ENCODE measurements at regions not wholly inside any gene's neighbourhood (a gene's known extent, or its start where the extent isn't known, plus 50 kb on each side); places are given as distances from the start of the nearest gene placed in this dataset.

- intact Hi-C loops (cut with micrococcal nuclease): no loop called here
- no peak for DNase-seq (ENCODE audit: low spot score)
- Mint-ChIP-seq H3K27ac (no peak overlapping the region), H3K27me3 (ENCODE audit: insufficient read depth) (peaks cover 5% of the 10 kb centered on the region), H3K4me1 (ENCODE audit: low read depth) (peaks cover 32% of the 10 kb centered on the region), H3K9me3 (no peaks in the 10 kb centered on the region), H3K4me3 (no peak overlapping the region), H3K36me3 (ENCODE audit: low read depth) (peaks cover 3% of the 10 kb centered on the region)
These were observed 110.1 kb upstream of the LPP start for GRCh38 chr3:188043891-188044290.

GRCh38 chr3:188046561-188047211 is 107.3 kb upstream of the LPP start:
- Mint-ChIP-seq H3K36me3 (ENCODE audit: low read depth) (no peaks in the 10 kb centered on the region), H3K27ac (no peak overlapping the region), H3K4me1 (ENCODE audit: low read depth) (peaks cover 38% of the 10 kb centered on the region), H3K27me3 (ENCODE audit: insufficient read depth) (peaks cover 5% of the 10 kb centered on the region), H3K4me3 (no peak overlapping the region), H3K9me3 (no peaks in the 10 kb centered on the region)
- no peak for DNase-seq (ENCODE audit: low spot score)
- intact Hi-C loops (cut with micrococcal nuclease): no loop called here

GRCh38 chr3:188047536-188047935 is 106.4 kb upstream of the LPP start:
- peaks cover 5% of the 10 kb centered on the region for H3K27me3 Mint-ChIP-seq (ENCODE audit: insufficient read depth)
- no peaks in the 10 kb centered on the region for H3K9me3 Mint-ChIP-seq
- H3K4me3 Mint-ChIP-seq: no peak overlapping the region
- H3K4me1 Mint-ChIP-seq (ENCODE audit: low read depth): peaks cover 41% of the 10 kb centered on the region
- DNase-seq (ENCODE audit: low spot score): no peak
- H3K36me3 Mint-ChIP-seq (ENCODE audit: low read depth): no peaks in the 10 kb centered on the region
- no peak overlapping the region for H3K27ac Mint-ChIP-seq
- intact Hi-C loops (cut with micrococcal nuclease): no loop called here

GRCh38 chr3:188049606-188050530 is 104.1 kb upstream of the LPP start:
- intact Hi-C loops (cut with micrococcal nuclease): loop anchor here (1.0 kb wide), 1 partner anchor 11 kb away; no protein-coding TSS in a partner anchor
- Mint-ChIP-seq H3K4me3 (peak overlapping the region; percentile 9), H3K27me3 (ENCODE audit: insufficient read depth) (peaks cover 10% of the 10 kb centered on the region), H3K36me3 (ENCODE audit: low read depth) (no peaks in the 10 kb centered on the region), H3K27ac (peak overlapping the region; percentile 36), H3K9me3 (no peaks in the 10 kb centered on the region), H3K4me1 (ENCODE audit: low read depth) (peaks cover 31% of the 10 kb centered on the region)
- peak; percentile 24 for DNase-seq (ENCODE audit: low spot score)

- H3K9me3 Mint-ChIP-seq: no peaks in the 10 kb centered on the region
- intact Hi-C loops (cut with micrococcal nuclease): no loop called here
These were observed 102.2 kb upstream of the LPP start for GRCh38 chr3:188051801-188052168.

GRCh38 chr3:188052169-188053035 is 101.6 kb upstream of the LPP start:
- intact Hi-C loops (cut with micrococcal nuclease): no loop called here

More at GRCh38 chr3:188051801-188052168, 102.2 kb upstream of the LPP start:
- Mint-ChIP-seq H3K27me3 (ENCODE audit: insufficient read depth) (peaks cover 10% of the 10 kb centered on the region), H3K4me3 (no peak overlapping the region), H3K4me1 (ENCODE audit: low read depth) (peaks cover 30% of the 10 kb centered on the region), H3K36me3 (ENCODE audit: low read depth) (no peaks in the 10 kb centered on the region), H3K27ac (no peak overlapping the region)
- DNase-seq (ENCODE audit: low spot score): no peak

GRCh38 chr3:188053036-188053340 is 101.0 kb upstream of the LPP start:
- H3K27me3 Mint-ChIP-seq (ENCODE audit: insufficient read depth): peaks cover 8% of the 10 kb centered on the region
- no peaks in the 10 kb centered on the region for H3K9me3 Mint-ChIP-seq
- no peak overlapping the region for H3K27ac Mint-ChIP-seq
- H3K4me3 Mint-ChIP-seq: no peak overlapping the region
- intact Hi-C loops (cut with micrococcal nuclease): no loop called here
- no peak for DNase-seq (ENCODE audit: low spot score)
- H3K4me1 Mint-ChIP-seq (ENCODE audit: low read depth): peaks cover 30% of the 10 kb centered on the region
- H3K36me3 Mint-ChIP-seq (ENCODE audit: low read depth): no peaks in the 10 kb centered on the region

More at GRCh38 chr3:188052169-188053035, 101.6 kb upstream of the LPP start:
- H3K9me3 Mint-ChIP-seq: no peaks in the 10 kb centered on the region
- H3K27me3 Mint-ChIP-seq (ENCODE audit: insufficient read depth): peaks cover 10% of the 10 kb centered on the region
- H3K4me1 Mint-ChIP-seq (ENCODE audit: low read depth): peaks cover 30% of the 10 kb centered on the region
- DNase-seq (ENCODE audit: low spot score): no peak
- H3K36me3 Mint-ChIP-seq (ENCODE audit: low read depth): no peaks in the 10 kb centered on the region
- no peak overlapping the region for H3K4me3 Mint-ChIP-seq
- H3K27ac Mint-ChIP-seq: no peak overlapping the region

- intact Hi-C loops (cut with micrococcal nuclease): no loop called here
These were observed 100.1 kb upstream of the LPP start for GRCh38 chr3:188053710-188054380.

GRCh38 chr3:188054541-188054940 is 99.4 kb upstream of the LPP start:
- Mint-ChIP-seq H3K36me3 (ENCODE audit: low read depth) (no peaks in the 10 kb centered on the region), H3K4me1 (ENCODE audit: low read depth) (peaks cover 22% of the 10 kb centered on the region), H3K27ac (no peak overlapping the region), H3K27me3 (ENCODE audit: insufficient read depth) (peaks cover 4% of the 10 kb centered on the region), H3K9me3 (no peaks in the 10 kb centered on the region), H3K4me3 (no peak overlapping the region)
- intact Hi-C loops (cut with micrococcal nuclease): no loop called here
- no peak for DNase-seq (ENCODE audit: low spot score)

More at GRCh38 chr3:188053710-188054380, 100.1 kb upstream of the LPP start:
- Mint-ChIP-seq H3K4me1 (ENCODE audit: low read depth) (peaks cover 26% of the 10 kb centered on the region), H3K36me3 (ENCODE audit: low read depth) (no peaks in the 10 kb centered on the region), H3K27me3 (ENCODE audit: insufficient read depth) (peaks cover 4% of the 10 kb centered on the region), H3K9me3 (no peaks in the 10 kb centered on the region), H3K27ac (no peak overlapping the region), H3K4me3 (no peak overlapping the region)
- no peak for DNase-seq (ENCODE audit: low spot score)

GRCh38 chr3:188055388-188055787 is 98.6 kb upstream of the LPP start:
- H3K9me3 Mint-ChIP-seq: no peaks in the 10 kb centered on the region
- no peak for DNase-seq (ENCODE audit: low spot score)

GRCh38 chr3:188057124-188057523 is 96.8 kb upstream of the LPP start:
- DNase-seq (ENCODE audit: low spot score): no peak
- no peak overlapping the region for H3K27ac Mint-ChIP-seq
- H3K27me3 Mint-ChIP-seq (ENCODE audit: insufficient read depth): peaks cover 4% of the 10 kb centered on the region
- H3K9me3 Mint-ChIP-seq: no peaks in the 10 kb centered on the region
- H3K4me3 Mint-ChIP-seq: no peak overlapping the region
- intact Hi-C loops (cut with micrococcal nuclease): no loop called here
- peaks cover 38% of the 10 kb centered on the region for H3K4me1 Mint-ChIP-seq (ENCODE audit: low read depth)
- H3K36me3 Mint-ChIP-seq (ENCODE audit: low read depth): peaks cover 2% of the 10 kb centered on the region

More at GRCh38 chr3:188055388-188055787, 98.6 kb upstream of the LPP start:
- H3K27me3 Mint-ChIP-seq (ENCODE audit: insufficient read depth): peaks cover 4% of the 10 kb centered on the region
- no peak overlapping the region for H3K27ac Mint-ChIP-seq
- intact Hi-C loops (cut with micrococcal nuclease): no loop called here
- H3K4me1 Mint-ChIP-seq (ENCODE audit: low read depth): peaks cover 22% of the 10 kb centered on the region
- H3K36me3 Mint-ChIP-seq (ENCODE audit: low read depth): no peaks in the 10 kb centered on the region
- H3K4me3 Mint-ChIP-seq: no peak overlapping the region

GRCh38 chr3:188058569-188059184 is 95.3 kb upstream of the LPP start:
- intact Hi-C loops (cut with micrococcal nuclease): no loop called here
- no peak for DNase-seq (ENCODE audit: low spot score)
- Mint-ChIP-seq H3K27ac (no peak overlapping the region), H3K9me3 (no peaks in the 10 kb centered on the region), H3K36me3 (ENCODE audit: low read depth) (peaks cover 2% of the 10 kb centered on the region), H3K4me3 (no peak overlapping the region), H3K27me3 (ENCODE audit: insufficient read depth) (no peaks in the 10 kb centered on the region), H3K4me1 (ENCODE audit: low read depth) (peaks cover 40% of the 10 kb centered on the region)
